Stimulated activated CD8-positive, alpha-beta memory T cell treated with anti-CD3 and anti-CD28 coated beads, Interleukin-15, amount 100 ng/mL, for 48 hours (primary cell): ENCODE measurements at regions not wholly inside any gene's neighbourhood (a gene's known extent, or its start where the extent isn't known, plus 50 kb on each side); places are given as distances from the start of the nearest gene placed in this dataset.
"Not testable (repeated sequence)": the region's sequence is repeated elsewhere in the genome, so short reads cannot be mapped to it uniquely, and the experiment has no call there.

ENCODE experiments used
- DNase-seq, 2 donors: peaks; one replicate each; pipeline ENCODE4 v3.0.0-alpha.2; 2020; ENCODE audit warnings: low read depth in 2 of 2

GRCh38 chr19:28540385-28540784 lies 672.6 kb downstream of the UQCRFS1 start:
- not testable (repeated sequence) for DNase-seq

DNA sequence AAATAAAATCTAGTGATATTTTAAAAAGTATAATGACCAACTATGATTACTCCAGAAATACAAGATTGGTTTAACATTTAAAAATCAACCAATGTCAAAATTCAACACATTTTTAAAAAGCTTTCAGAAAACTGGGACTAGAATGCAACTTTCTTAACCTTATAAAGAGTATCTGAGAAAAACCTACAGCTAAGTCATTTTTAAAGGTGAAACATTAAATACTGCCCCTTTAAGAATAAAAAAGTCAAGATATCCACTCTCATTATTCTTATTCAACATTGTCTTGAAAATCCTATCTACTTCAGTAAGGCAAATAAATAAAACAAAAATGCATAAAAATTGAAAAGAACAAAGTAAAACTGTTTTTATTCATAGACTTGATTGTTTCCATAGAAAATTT lies 673.2 kb downstream of the UQCRFS1 start:
- DNase-seq, result no peak

DNA sequence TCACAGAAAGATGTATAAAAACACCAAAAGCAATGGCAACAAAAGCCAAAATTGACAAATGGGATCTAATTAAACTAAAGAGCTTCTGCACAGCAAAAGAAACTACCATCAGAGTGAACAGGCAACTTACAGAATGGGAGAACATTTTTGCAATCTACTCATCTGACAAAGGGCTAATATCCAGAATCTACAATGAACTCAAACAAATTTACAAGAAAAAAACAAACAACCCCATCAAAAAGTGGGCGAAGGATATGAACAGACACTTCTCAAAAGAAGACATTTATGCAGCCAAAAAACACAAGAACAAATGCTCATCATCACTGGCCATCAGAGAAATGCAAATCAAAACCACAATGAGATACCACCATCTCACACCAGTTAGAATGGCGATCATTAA lies 674.4 kb downstream of the UQCRFS1 start:
- not testable (repeated sequence) for DNase-seq

DNA sequence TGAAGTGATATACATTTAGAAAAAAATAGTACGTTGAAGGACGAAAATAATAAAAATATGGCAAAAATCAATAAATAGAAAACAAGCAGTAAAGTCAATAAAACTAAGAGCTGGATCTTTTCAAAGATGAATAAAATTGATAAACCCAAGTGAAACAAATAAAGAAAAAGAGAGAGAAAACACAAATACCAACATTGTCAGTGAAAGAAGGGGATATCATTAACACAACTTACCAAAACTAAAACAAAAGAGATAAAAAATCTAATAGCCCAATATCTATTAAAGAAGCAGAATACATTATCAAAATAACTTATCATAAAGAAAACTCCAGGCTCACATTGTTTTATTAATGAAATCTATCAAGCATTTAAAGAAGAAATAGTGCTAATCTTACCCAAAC lies 675.1 kb downstream of the UQCRFS1 start:
- no peak for DNase-seq

DNA sequence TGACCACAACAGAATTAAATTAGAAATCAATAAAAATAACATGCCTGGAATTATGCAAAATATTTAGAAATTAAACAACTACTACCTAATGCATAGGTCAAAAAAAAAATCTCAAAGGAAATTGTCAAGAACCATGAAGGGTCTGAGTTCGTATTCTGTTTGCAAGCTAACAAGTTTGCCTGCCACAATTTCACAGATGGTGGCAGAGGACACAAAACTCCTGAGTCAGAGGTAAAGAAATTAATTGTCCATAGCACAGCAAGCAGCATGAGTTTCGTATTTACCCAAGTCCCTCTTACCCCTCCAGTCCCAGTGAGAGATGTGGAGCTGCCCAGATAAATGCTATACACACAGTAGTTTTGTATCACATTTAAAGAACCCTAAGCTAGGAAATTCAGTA lies 675.9 kb downstream of the UQCRFS1 start:
- DNase-seq, result no peak

DNA sequence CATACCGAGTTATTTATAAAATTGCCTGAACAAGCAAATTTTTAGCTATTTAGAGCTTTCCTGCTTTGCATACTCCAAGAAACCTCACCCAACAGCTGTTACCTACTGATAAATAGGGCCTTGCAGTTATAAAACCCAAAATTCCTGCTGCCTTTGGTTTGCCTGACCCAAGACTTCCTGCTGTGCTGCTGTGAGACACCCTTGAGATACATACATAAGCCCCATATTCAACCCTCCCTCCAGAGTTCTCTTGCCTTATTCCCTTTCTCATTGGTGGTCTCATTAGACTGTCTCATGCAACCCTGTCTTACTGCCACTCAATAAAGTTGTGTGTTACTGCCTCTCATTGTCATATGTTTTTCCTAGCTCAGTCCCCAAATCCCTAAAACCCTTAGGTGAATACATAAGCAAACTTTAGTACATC lies 677.6 kb downstream of the UQCRFS1 start:
- no peak for DNase-seq

DNA sequence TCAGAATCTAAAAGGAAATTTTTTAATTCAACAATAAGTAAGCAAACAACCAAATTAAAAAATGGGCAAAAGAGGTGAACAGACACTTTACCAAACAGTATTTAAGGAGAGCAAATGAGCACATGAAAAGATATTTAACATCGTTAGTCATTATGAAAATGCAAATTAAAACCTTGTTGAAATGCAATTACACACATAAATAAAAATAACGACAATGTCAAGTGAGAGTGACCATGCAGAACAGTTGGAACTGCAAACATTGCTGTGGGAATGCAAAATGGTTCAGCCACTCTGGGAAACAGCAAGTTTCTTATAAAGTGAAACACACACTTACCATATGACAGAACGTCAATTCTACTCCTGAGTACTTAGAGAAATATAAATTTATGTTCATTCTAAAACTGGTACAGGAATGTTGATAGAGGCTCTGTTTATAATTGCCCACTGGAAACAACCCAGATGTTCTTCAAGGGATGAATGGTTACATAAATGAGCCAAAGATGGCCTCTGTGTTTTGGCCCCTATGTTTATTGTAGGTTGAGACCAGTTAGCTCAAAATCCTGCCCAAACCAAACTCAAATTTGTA lies 678.1 kb downstream of the UQCRFS1 start:
- no peak for DNase-seq

DNA sequence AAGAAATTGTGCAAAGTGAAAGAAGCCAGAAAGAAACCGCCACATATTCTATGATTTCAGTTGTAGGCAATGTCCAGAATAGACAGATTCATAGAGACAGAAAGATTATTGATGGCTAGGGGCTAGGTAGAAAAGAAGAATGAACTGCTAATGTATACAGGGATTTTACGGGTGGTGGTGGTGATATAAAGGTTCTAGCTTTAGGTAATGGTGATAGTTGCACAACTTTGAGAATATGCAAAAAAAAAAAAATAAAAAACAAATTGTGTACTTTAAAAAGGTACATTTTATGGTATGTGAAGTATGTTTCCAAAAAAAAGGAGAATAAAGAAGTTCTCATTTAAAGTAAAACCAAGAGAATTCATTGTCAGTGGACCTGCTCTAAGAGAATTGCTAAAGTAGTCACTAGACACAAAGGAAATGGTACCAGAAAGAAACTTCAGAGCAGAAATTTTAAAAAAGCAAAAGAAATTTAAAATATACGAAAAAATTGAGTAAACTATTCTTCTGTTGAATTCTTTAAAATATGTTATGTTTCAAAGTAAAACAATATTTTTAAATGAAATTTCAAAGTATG lies 680.1 kb downstream of the UQCRFS1 start:
- DNase-seq, result no peak

DNA sequence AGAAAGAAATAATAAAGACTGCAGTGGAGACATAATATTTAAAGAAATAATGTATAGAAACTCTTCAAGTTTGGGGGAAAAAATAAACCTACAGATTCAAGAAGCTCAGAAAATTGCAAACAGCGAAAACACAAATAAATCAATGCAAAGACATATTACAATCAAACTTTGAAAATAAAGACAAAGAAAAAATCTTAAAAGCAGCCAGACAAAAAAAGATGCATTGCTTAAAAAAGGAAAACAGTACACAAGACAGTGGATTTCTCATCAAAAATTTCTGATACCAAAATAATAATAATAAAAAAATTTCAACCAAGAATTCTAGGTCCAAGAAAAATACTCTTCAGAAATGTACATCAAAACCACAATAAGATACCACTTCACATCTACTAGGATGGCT lies 681.0 kb downstream of the UQCRFS1 start:
- no peak for DNase-seq

GRCh38 chr19:28530406-28531035 lies 682.4 kb downstream of the UQCRFS1 start:
- DNase-seq, result no peak

DNA sequence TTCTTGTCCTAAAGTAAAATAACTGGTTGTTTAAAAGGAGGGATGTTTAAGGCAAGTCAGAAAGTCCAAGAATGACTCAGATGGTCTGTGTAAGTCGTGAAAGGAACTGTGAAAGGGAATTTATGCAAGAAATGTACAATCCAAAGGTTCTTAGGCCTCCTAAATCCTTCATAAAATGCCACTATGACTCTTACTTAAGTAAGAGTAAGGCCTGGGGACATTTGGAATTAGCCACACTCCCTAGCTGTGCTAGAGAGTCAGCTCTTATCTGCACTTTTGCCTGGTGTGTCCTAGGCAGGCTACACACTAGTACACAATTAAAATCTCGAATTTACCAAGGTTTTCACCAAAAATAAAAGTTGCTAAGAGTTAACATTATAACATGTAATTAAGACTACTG lies 686.9 kb downstream of the UQCRFS1 start:
- no peak for DNase-seq

DNA sequence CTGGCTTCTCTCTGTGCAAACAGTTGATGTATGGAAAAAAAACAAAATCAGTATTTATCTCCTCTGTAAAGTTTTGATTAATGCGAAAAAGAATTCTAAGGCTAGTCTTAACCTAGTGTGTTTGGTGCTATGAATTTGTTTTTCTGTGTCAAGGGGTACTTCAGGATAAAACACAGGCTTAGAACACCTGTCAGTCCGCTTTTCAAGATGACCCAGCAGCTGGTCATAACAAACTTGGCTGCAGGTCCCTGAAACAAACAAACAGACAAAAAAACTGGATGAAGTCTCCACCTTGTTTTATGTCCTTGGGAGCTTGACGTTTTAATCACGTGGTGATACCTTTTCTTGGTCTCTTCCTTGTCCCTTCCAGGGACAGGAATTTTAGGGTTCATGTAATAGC lies 689.3 kb downstream of the UQCRFS1 start:
- DNase-seq, result no peak

GRCh38 chr19:28522545-28522922 lies 690.4 kb downstream of the UQCRFS1 start:
- DNase-seq, result no peak

- DNase-seq, result no peak
These were observed 691.1 kb downstream of the UQCRFS1 start for GRCh38 chr19:28521614-28522544.

DNA sequence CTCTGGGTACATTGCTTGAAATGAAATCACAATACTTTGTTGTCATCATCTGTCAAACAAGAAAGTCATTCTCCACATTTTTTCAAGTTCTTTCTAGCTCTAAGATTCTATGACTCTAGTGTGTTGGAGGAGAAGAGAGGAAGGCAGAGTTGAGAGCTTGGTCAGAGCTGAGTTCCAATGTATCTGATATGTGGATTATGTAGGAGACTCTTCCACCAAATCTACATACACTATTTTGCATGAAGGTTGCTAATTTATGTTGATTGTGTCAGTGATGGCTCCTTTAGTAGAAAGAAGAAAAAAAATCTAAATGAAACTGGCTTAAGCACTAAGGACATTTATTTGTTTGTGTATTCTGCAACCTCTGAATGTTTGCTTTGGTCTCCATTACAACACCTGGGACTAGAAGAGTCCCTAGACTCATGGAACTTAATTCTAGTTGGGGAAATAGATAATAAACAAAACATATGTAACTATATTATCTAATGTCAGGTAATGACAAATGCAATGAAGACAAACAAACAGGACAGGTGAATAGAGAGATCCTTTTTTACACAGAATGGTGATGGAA lies 691.9 kb downstream of the UQCRFS1 start:
- no peak for DNase-seq

DNA sequence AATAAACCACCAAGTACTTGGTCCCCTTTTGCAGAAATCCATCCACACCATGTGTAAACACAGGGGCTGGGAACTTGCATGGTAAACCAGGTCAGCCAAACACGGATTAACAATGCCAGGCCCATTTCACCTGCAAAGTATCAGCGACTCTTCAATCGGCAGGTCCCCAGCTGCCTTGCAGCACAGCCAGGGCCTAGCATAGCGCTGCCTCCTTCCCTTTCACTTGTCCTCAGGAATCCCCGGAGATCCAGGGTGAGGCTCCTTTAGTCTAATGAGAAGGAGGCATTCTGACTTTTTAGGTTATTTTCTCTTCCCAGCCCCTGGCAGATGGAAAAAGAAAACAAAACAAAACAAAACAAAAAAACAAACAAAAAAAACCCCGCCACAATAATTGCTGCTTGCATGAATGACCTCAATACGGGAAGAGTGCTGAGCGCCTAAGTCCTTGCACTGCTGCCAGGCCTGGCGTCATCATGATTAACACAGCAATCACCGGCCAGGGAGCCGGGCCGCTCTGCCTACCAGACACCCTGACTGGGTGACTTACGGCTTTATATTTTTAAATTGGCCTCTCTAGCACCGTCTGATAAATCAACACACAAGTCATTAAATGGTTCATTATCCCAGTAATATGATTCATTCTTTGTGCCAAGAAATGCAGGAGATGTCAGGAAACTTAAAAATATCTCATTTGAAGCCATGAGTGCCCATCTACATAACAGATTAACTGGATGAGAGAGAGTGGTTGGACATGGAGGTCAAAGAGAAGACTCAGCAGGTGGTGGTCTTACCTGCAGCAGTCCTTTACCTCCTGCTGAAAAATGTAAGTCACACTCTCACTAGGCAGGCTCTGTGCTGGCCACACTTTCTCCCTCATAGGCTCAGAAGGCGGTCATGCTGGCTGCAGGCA lies 692.7 kb downstream of the UQCRFS1 start:
- no peak for DNase-seq

DNA sequence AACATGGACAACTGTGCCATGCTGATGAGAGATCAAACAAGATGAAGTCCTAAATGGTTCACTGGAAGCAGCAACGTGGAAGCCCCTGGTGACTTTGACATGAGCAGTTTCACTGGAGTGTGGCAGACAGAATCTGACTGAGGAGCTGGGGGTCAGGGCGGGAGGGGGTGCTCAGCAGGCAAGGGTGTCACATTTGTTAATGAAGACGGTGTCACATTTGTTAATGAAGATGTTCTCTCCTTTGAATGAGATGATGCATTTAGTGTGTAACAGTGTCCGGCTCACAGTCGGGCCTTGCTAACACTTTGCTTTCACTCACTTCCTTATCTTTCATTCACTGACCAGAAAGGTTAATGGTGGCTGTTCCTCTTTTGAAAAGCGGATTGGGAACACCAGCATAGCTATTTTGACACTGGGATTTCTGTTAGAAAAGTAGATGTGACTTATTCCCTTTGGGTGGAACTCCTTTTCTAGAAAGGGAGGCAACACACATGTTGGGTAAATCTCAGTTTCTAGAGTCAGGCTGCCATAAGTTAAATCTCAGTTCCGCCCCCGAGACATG lies 693.7 kb downstream of the UQCRFS1 start:
- no peak for DNase-seq

DNA sequence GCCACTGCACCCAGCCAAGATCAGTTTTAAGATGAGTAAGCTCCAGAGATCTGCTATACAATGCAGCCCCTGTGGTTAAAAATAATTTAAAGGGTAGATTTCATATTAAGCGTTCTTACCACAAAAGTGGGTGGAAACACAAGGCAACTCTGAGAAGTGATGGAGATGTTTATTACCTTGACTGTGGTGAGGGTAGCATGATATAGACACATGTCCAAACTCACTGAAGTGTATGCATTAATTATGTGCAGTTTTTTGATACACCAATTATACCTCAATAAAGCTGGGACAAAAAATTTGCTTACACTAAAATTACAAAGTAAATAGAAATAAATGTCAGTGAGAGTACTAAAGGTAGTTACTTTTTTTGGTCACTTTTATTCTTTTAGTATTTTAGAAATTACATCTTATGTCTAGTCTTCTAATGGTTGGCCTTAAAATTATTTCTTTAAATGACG lies 696.5 kb downstream of the UQCRFS1 start:
- no peak for DNase-seq

GRCh38 chr19:28514166-28514565 lies 698.8 kb downstream of the UQCRFS1 start:
- DNase-seq, result no peak

DNA sequence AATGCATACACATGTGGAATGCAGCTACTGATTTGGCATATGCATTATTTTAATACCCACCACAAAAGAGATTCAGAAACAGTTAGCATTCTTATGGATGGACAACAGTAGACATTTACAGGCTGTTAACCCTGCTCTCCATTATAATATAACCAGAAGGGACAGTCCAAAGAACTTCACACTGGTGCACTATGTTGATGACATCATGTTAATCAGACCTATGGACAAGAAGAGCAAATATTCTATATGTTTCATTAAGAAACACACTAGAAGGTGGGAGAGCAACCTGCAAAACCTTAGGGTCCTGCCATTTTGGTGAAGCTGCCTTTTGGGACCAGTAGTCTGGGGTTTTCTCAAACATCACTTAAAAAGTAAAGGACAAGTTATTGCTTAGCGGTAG lies 701.3 kb downstream of the UQCRFS1 start:
- no peak for DNase-seq
